Keratinocyte (primary cell): ENCODE measurements at regions not wholly inside any gene's neighbourhood (a gene's known extent, or its start where the extent isn't known, plus 50 kb on each side); places are given as distances from the start of the nearest gene placed in this dataset.

Experiments
- CTCF ChIP-seq, 3 experiments: IDR thresholded peaks in 1 of 3; conservative IDR thresholded peaks in 1 of 3; optimal IDR thresholded peaks in 1 of 3; 2 replicates in 2 of 3; 3 replicates in 1 of 3; pipeline versions ENCODE3 to v1.5.1; 2011; ENCODE audit warnings: low read length in 3 of 3, mild to moderate bottlenecking in 3 of 3, moderate library complexity in 2 of 3, control low read depth in 1 of 3, inconsistent platforms in 1 of 3; ENCODE audit not compliant: insufficient read depth in 2 of 3; ENCODE audit errors: extremely low read depth in 1 of 3
- EZH2 ChIP-seq: IDR thresholded peaks from one replicate; pipeline ENCODE4 v1.6.1; 2012; ENCODE audit warnings: inconsistent platforms, mild to moderate bottlenecking, low read length, moderate library complexity

- no peak for TF ChIP-seq EZH2
- no peak for TF ChIP-seq CTCF (optimal IDR thresholded peaks at IDR 0.05 in 1 of 3, IDR thresholded peaks at IDR 0.05 in 1 of 3, conservative IDR thresholded peaks at IDR 0.05 in 1 of 3; ENCODE audit: extremely low read depth in 1 of 3, insufficient read depth in 2 of 3, low read length in 3 of 3)
Observed at GRCh38 chr6:111944541-111944940, 71.3 kb upstream of the FYN start.
